GM18517 (cell line): ENCODE measurements at regions not wholly inside any gene's neighbourhood (a gene's known extent, or its start where the extent isn't known, plus 50 kb on each side); places are given as distances from the start of the nearest gene placed in this dataset.

Experiments
- ATAC-seq: cut with Tn5 transposase; IDR thresholded peaks from one replicate; pipeline ENCODE4 v1.9.1; 2021; ENCODE audit warnings: mild to moderate bottlenecking, moderate library complexity; ENCODE audit not compliant: unreplicated experiment

DNA sequence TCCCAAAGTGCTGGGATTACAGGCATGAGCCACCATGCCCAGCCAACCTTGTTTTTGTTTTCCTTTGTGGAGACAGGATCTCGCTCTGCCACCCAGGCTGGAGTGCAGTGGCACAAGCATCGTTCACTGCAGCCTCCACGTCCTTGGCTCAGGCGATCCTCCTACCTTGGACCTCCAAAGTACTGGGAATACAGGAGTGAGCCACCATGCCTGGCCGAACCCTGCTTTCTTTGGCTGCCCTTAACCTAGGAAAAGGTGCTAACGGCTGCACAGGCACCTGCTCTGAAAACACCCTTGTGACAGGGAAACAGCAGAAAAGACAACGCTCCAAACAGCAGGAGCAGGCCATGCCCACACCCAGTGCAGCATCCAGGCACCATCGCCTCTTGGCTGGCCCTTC is 71.9 kb downstream of the OAT start:
- no peak for ATAC-seq

- ATAC-seq, result no peak
Measured at GRCh38 chr10:124345521-124345920, 73.2 kb downstream of the OAT start.

- no peak for ATAC-seq
Measured at GRCh38 chr10:124344931-124345330, 73.8 kb downstream of the OAT start.

GRCh38 chr10:124344266-124344590 is 74.5 kb downstream of the OAT start:
- ATAC-seq, result no peak

DNA sequence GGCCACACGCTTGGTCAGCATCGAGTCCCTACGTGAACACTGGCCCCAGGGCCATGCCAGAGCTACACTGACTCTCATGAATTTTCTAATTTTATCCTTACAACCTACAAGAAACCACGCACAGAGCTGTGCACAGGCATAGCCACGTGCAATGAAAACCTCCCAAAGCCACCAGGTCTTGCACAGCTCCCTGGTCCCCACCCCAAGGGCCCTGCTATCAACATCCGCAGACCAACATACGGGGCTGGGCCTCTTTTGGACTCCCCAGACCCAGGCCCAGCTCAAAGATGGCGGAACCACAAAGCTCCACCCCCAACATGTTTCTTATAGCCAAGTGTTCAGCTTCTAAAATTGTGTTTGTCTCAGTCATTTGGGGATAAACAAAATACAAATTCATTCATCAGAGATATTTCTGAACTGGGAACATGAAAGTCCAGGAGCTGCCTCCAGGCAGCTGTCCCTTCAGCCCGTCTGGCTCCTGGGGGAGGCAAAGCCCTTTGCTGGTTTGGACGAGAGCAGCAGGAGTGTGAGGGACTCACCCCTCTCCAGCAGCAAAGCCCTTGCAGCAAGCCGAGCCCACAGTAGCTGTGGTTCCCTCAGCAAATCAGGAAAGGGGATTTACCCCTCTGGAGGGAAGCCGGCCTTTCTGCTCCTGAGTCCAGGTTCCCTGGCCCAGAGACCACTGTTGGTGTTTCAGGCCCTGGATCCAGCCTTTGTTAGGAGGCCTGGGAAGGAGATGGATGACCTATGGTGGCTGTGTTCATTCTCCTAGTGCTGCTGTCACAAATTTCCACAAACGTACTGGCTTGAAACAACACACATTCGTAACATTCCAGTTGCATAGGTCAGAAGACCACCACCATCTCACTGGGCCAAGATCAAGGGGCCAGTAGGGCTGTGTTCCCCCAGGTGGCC is 75.1 kb downstream of the OAT start:
- ATAC-seq, result no peak

DNA sequence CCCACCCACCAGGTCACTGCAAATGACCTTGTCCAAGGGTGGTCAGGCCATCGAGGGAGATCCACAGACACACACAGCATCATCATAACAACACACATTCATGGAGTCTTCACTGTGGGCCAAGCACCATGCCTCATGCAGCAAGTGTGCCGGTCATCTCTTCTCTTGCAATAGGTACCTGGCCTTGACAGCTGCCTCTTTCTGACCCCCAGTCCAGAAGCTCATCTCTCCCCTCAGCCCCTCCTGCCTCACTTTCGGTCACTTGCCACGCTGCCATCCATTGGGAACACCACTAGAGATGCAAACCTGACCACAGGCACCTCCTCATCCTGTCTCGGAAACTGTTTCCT is 75.9 kb downstream of the OAT start:
- ATAC-seq, result no peak

DNA sequence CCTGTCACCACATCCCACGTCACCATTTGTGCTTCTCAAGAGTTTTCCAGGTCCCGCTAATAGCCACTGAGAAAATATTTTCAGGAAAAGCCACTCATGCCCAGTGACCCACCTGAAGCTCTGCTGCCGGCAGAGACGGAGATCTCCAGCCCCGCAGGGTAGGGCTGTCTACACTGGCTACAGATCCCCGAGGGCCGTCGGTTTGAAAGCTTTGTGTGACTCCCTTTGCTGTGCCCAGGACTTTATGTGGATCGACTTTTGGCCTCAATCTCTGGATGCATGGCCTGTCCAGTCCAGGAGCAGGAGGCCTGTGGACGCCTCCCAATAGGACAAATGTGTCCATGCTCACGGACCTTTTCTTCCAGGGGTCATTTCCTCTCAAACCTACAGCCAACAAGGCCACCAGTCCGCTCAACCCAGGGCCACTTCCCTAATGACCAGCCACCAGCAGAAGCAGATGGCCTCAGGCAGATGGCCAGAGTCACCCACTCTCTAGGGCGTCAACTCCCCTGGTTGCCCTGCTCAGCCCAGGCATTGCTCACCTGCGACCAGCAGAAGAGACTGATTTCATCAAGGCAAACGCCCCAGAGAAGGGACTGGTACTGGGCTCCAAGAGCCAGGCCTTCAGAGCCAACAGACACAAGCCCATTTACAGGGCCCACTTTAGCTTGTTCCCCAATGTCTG is 76.4 kb downstream of the OAT start:
- ATAC-seq, result no peak

DNA sequence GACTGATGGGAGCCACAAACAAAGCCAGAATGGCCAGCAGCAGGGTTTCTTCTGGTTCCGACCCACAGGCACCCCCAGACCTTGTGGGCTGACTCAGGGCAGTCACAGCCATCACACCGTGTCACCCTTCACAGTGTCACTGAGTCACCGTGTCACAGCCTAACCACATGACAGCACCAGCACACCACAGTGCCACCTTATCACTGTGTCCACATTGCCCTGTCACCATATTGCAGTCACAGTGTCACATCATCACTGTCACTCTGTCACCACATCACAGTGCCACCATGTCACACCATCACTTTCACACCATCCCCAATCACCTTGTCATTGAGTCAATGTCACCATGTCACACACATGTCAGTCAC is 77.0 kb downstream of the OAT start:
- no peak for ATAC-seq

DNA sequence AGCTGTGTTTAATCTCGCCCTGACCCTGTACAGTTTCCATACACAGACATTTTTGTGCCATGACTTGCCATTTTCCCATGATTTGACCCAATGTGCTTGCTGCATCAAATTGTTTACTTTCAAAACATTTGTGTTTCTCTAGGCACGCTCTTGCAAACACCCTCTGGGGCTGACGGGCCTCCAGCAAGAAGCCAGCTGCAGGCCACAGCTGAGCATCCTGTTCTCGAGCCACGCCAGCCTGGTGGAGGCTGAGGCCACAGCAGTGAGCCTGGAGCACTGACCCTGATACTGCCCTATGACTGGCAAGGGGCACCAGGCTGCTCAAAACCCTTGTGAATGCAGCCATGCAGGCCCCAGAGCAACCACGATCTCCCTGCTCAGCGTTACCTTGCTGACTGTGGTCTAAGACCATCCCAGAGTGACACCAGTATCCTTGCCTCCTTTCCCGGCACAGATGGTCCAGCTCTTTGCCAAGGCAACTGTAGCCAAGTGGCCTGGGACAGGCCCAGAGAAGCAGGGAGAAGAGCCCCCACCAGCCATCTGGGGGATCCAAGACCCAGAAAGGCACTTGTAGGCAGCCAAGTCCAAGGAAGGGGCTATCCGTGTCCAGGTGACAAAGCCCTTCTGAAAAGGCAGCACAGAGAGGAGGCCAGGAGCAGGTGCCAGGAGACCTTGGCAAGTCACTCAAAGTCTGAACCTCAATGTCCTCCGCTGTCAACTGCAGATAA is 78.5 kb downstream of the OAT start:
- no peak for ATAC-seq

DNA sequence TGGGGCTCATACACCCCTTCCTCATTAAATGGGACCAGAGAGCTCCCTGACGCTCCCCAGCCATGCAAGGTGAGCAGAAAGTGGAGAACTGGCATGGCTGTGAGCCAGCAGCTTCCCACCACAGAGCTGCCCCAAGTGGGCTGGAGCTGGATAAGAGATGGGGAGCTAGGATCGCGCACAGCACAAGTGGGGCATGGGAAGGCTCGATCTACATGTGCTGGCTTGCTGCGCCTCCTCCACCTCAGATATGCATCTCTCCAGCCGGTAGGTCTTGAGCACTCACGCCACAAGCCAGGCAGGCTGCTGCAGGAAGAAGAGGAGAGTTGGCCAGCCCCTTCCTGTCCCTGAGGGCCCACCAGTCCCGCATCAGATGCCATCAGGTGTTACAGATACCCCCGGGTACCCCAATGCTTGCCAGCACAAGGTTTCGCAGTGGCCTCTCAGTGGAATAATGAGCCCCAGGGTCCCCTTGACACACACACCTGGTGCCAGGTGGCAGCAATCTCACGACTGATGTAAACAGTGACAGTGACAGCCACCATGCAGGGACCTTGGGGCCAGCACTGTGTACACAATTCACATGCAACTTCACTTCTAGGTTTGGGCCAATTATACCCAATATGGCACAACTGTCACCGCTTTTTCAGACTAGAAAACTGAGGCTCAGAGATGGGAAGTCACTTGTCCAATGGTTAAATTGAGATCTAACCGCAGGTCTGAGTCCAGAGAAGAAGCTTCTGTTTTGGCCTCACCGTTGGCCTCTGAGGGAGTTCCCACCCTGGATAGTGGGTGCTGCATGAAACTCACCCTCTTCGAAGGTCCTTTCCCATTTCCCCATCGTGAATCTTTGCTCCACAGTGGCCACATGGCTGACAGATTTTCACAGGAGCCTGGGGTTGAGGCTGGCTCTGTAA is 79.3 kb downstream of the OAT start:
- no peak for ATAC-seq

GRCh38 chr10:124338276-124338925 is 80.3 kb downstream of the OAT start:
- ATAC-seq, result no peak

- no peak for ATAC-seq
Measured at GRCh38 chr10:124336186-124336585, 82.5 kb downstream of the OAT start.

GRCh38 chr10:124333931-124334330 is 84.8 kb downstream of the OAT start:
- ATAC-seq, result no peak

DNA sequence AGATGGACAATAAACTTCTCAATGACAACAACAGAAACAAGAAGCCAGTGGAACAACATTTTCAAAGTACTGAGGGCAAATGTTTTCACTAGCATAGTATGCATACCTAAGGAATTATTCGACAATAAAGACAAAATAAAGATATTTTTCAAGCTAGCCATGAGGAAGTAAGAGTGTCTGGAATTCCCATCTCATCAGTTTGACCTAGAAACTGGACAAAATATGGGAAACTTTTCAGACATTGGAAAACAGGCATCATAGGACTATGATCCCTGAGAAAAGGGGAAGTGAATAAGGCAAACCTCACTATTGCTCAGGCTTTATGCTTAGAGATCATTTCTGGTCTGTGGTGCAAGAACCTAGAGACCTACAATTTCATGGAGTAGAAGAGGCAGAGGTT is 86.3 kb downstream of the OAT start:
- ATAC-seq, result no peak

GRCh38 chr10:124329941-124330340 is 88.8 kb downstream of the OAT start:
- no peak for ATAC-seq

DNA sequence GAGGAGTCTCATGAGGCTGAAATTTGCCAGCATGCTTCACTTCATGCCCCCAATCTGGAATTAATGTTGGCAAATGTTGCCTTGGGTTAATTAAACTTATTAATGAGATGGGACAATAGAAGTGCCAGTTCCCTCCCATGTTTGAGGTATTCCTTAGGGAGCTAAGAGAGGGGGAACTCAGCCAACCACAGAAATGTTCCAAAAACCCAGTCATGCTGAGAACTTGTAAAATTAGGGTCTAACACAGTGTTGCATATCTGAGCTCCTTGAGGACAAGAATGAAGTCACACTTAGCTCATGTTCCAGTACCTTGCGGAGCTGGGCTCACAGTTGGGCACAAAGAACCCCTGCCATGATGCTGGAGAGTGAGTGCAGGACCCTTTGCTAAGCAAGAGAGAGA is 89.4 kb downstream of the OAT start:
- ATAC-seq, result no peak

DNA sequence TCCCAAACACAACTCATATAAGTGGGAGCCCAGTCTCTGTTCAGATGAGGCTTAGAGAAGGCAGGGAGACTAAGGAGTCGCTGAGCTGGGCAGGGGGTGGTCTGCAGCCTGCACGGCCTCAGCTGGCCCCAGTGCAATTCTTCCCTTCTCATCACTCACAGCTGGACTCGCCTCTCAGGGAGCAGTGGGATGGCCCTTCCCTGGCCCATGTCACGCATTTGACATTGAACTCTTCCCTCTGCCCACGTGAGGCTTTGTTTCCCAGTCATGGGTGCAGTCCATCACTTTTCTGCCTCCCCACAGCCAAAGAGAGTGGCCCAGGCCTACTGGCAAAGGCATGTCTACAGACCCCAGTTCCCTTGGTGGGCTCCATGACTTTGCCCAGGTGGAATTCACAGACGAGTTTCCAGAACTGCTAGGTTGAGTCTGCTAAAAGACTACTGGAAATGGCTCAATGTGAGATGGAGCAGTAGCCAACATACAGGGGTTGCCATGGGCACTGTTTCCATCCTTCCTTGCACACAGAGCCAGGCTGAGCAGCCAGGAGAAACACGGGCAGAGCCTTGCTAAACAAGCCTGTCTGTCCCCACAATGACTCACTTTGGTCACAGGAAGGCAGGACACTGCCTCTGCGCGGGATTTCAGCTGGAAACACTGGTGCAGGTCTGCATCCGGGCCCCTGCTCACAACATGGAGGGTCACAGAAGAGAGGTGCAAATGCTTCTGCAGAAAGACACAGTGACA is 90.1 kb downstream of the OAT start:
- no peak for ATAC-seq

DNA sequence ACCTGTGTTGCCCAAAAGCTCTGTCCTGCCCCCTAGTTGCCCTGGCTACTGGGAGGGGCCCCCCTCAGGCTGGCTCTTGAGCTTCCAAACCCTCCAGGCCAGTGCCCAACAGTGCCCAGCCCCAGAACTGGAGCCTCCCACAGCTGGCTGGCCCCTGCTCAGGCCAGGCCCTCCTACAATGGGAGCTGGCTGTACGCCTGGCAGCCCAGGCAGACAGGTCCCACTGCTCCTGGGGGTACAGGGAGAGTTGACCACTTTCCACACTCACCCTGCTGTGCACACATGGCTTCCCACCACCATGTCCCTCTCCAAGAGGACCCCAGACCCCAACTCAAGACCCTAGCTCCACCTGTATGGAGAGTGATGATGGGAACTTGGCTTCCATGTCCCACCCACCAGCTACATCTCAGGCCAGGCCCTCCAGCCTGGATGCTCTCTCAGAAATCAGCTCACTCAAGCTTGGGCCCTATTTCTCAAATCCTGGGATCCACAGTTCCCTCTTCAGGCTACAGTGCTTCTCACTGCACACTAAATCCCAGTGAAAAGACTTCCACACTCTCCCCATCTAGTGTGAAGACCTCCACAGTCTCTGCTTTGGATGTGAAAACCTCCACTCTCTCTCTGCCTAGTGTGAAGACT is 92.6 kb downstream of the OAT start:
- ATAC-seq, result no peak

- no peak for ATAC-seq
Measured at GRCh38 chr10:124325633-124325914, 93.1 kb downstream of the OAT start.
